ENCODE measurements at regions not wholly inside any gene's neighbourhood (a gene's known extent, or its start where the extent isn't known, plus 50 kb on each side); places are given as distances from the start of the nearest gene placed in this dataset.
"Not testable (repeated sequence)": the region's sequence is repeated elsewhere in the genome, so short reads cannot be mapped to it uniquely, and the experiment has no call there.

DNA sequence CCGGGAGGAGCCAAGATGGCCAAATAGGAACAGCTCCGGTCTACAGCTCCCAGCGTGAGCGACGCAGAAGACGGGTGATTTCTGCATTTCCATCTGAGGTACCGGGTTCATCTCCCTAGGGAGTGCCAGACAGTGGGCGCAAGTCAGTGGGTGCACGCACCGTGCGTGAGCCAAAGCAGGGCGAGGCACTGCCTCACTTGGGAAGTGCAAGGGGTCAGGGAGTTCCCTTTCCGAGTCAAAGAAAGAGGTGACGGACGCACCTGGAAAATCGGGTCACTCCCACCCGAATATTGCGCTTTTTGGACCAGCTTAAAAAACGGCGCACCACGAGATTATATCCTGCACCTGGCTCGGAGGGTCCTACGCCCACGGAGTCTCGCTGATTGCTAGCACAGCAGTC, 400.8 kb upstream of the KLHL29 start:
- TF ChIP-seq MAFK (conservative IDR thresholded peaks at IDR 0.05 in 1 of 2, IDR thresholded peaks at IDR 0.05 in 1 of 2; ENCODE audit: low read length in 2 of 2); CHD4 (IDR thresholded peaks at IDR 0.05; ENCODE audit: borderline replicate concordance, low read length); PHB2 (IDR thresholded peaks at IDR 0.05; ENCODE audit: partially characterized antibody): not testable (repeated sequence)
- TF ChIP-seq, protein P1, sequence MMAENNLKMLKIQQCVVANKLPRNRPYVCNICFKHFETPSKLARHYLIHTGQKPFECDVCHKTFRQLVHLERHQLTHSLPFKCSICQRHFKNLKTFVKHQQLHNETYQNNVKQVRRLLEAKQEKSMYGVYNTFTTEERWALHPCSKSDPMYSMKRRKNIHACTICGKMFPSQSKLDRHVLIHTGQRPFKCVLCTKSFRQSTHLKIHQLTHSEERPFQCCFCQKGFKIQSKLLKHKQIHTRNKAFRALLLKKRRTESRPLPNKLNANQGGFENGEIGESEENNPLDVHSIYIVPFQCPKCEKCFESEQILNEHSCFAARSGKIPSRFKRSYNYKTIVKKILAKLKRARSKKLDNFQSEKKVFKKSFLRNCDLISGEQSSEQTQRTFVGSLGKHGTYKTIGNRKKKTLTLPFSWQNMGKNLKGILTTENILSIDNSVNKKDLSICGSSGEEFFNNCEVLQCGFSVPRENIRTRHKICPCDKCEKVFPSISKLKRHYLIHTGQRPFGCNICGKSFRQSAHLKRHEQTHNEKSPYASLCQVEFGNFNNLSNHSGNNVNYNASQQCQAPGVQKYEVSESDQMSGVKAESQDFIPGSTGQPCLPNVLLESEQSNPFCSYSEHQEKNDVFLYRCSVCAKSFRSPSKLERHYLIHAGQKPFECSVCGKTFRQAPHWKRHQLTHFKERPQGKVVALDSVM (CRISPR knock-in tag; IDR thresholded peaks at IDR 0.05): not testable (repeated sequence)
- TF ChIP-seq, protein P2, sequence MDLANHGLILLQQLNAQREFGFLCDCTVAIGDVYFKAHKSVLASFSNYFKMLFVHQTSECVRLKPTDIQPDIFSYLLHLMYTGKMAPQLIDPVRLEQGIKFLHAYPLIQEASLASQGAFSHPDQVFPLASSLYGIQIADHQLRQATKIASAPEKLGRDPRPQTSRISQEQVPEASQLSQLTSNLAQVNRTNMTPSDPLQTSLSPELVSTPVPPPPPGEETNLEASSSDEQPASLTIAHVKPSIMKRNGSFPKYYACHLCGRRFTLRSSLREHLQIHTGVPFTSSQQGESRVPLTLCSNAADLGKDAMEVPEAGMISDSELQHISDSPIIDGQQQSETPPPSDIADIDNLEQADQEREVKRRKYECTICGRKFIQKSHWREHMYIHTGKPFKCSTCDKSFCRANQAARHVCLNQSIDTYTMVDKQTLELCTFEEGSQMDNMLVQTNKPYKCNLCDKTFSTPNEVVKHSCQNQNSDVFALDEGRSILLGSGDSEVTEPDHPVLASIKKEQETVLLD (CRISPR knock-in tag; IDR thresholded peaks at IDR 0.05; ENCODE audit: low read depth): not testable (repeated sequence)

All from HepG2 (cell line).